MM.1S (cell line): ENCODE measurements at regions not wholly inside any gene's neighbourhood (a gene's known extent, or its start where the extent isn't known, plus 50 kb on each side); places are given as distances from the start of the nearest gene placed in this dataset.

ENCODE experiments used
- DNase-seq: peaks from one replicate; pipeline ENCODE4 v3.0.0-alpha.2; 2015
- H2AFZ ChIP-seq: fragments of 300-600 bp; sonication (generic); 2 replicates; pipeline ENCODE4 v1.6.0; 2016; ENCODE audit warnings: antibody characterized with exemption, low read length
- H3F3A ChIP-seq: fragments of 300-600 bp; sonication (generic); 2 replicates; pipeline ENCODE4 v1.6.1; 2016; ENCODE audit warnings: mild to moderate bottlenecking, antibody characterized with exemption, low read length, moderate library complexity, mixed read lengths; ENCODE audit not compliant: insufficient read depth
- H3K27ac ChIP-seq: fragments of 300-600 bp; sonication (generic); 2 replicates; pipeline ENCODE4 v1.5.1; 2016; ENCODE audit warnings: mild to moderate bottlenecking, low read length
- H3K27me3 ChIP-seq: fragments of 300-600 bp; sonication (generic); replicated peaks from 2 replicates; pipeline ENCODE4 v1.6.0; 2016; ENCODE audit warnings: low read length; ENCODE audit not compliant: insufficient read depth
- H3K36me3 ChIP-seq: fragments of 300-600 bp; sonication (generic); replicated peaks from 2 replicates; pipeline ENCODE4 v1.6.1; 2016; ENCODE audit warnings: mild to moderate bottlenecking, low read length, mixed read lengths; ENCODE audit not compliant: insufficient read depth
- H3K4me1 ChIP-seq: fragments of 300-600 bp; sonication (generic); 2 replicates; pipeline ENCODE4 v1.6.1; 2016; ENCODE audit warnings: low read length, mixed read lengths
- H3K4me2 ChIP-seq: fragments of 300-600 bp; sonication (generic); 2 replicates; pipeline ENCODE4 v1.6.0; 2016; ENCODE audit warnings: low read depth, low read length
- H3K4me3 ChIP-seq: fragments of 300-600 bp; sonication (generic); 2 replicates; pipeline ENCODE4 v1.5.1; 2016; ENCODE audit warnings: low read length, mixed read lengths
- H3K79me2 ChIP-seq: fragments of 300-600 bp; sonication (generic); 2 replicates; pipeline ENCODE4 v1.6.1; 2016; ENCODE audit warnings: mixed run types, low read length, mixed read lengths
- H3K9ac ChIP-seq: fragments of 300-600 bp; sonication (generic); 2 replicates; pipeline ENCODE4 v1.6.1; 2016; ENCODE audit warnings: low read length, mixed read lengths
- H3K9me2 ChIP-seq: fragments of 300-600 bp; sonication (generic); replicated peaks from 2 replicates; pipeline ENCODE4 v1.6.1; 2016; ENCODE audit warnings: mild to moderate bottlenecking, low read length, mixed read lengths; ENCODE audit not compliant: insufficient read depth
- H3K9me3 ChIP-seq: fragments of 300-600 bp; sonication (generic); replicated peaks from 2 replicates; pipeline ENCODE4 v1.6.1; 2016; ENCODE audit warnings: mild to moderate bottlenecking, low read length, mixed read lengths; ENCODE audit not compliant: insufficient read depth
- H4K20me1 ChIP-seq: fragments of 300-600 bp; sonication (generic); 2 replicates; pipeline ENCODE4 v1.6.1; 2016; ENCODE audit warnings: mild to moderate bottlenecking, low read length, moderate library complexity, mixed read lengths; ENCODE audit not compliant: insufficient read depth
- CTCF ChIP-seq: fragments of 300-600 bp; sonication (generic); IDR thresholded peaks from 2 replicates; pipeline ENCODE4 v1.5.1; 2016; ENCODE audit warnings: antibody characterized with exemption, low read length, mixed read lengths
- EZH2 ChIP-seq: fragments of 300-600 bp; sonication (generic); optimal IDR thresholded peaks from 2 replicates; pipeline ENCODE3; 2017; ENCODE audit warnings: low read depth, mild to moderate bottlenecking, antibody characterized with exemption, low read length, mixed read lengths
- EZH2phosphoT487 ChIP-seq: fragments of 300-600 bp; sonication (generic); IDR thresholded peaks from 2 replicates; pipeline ENCODE4 v1.6.1; 2018; ENCODE audit warnings: antibody characterized with exemption, low read length

- Histone ChIP-seq H3F3A (no peaks in the 10 kb centered on the region), H3K9me3 (no peaks in the 10 kb centered on the region), H3K36me3 (no peaks in the 10 kb centered on the region), H3K9ac (no peak overlapping the region), H3K9me2 (no peaks in the 10 kb centered on the region), H4K20me1 (no peaks in the 10 kb centered on the region), H3K79me2 (no peaks in the 10 kb centered on the region), H3K4me2 (no peak overlapping the region), H3K27ac (no peak overlapping the region), H3K4me1 (no peaks in the 10 kb centered on the region), H3K4me3 (no peak overlapping the region), H3K27me3 (no peaks in the 10 kb centered on the region), H2AFZ (no peak overlapping the region)
- DNase-seq, result no peak
- no peak for TF ChIP-seq EZH2phosphoT487
- TF ChIP-seq CTCF, result no peak
- TF ChIP-seq EZH2, result no peak
Observed at GRCh38 chr11:131253656-131254151, 116.7 kb upstream of the NTM start.

- no peaks in the 10 kb centered on the region for H3K36me3 ChIP-seq
- H3K9ac ChIP-seq, result no peak overlapping the region
- H3K79me2 ChIP-seq, result no peaks in the 10 kb centered on the region
- no peaks in the 10 kb centered on the region for H3K4me1 ChIP-seq
- no peaks in the 10 kb centered on the region for H4K20me1 ChIP-seq
- no peak for DNase-seq
- no peak overlapping the region for H2AFZ ChIP-seq
- H3K27ac ChIP-seq, result no peak overlapping the region
- no peaks in the 10 kb centered on the region for H3K9me3 ChIP-seq
- H3K4me2 ChIP-seq, result no peak overlapping the region
- TF ChIP-seq EZH2phosphoT487, result no peak
- TF ChIP-seq CTCF, result no peak
- TF ChIP-seq EZH2, result no peak
- no peaks in the 10 kb centered on the region for H3K27me3 ChIP-seq
- no peaks in the 10 kb centered on the region for H3F3A ChIP-seq
- H3K4me3 ChIP-seq, result no peak overlapping the region
- no peaks in the 10 kb centered on the region for H3K9me2 ChIP-seq
Observed at GRCh38 chr11:131254254-131254653, 116.2 kb upstream of the NTM start.

- H3K79me2 ChIP-seq, result no peaks in the 10 kb centered on the region
- no peaks in the 10 kb centered on the region for H3K9me3 ChIP-seq
- no peaks in the 10 kb centered on the region for H4K20me1 ChIP-seq
- H2AFZ ChIP-seq, result no peak overlapping the region
- H3K27me3 ChIP-seq, result no peaks in the 10 kb centered on the region
- H3K4me1 ChIP-seq, result no peaks in the 10 kb centered on the region
- no peaks in the 10 kb centered on the region for H3F3A ChIP-seq
- H3K9ac ChIP-seq, result no peak overlapping the region
- no peaks in the 10 kb centered on the region for H3K36me3 ChIP-seq
- H3K4me3 ChIP-seq, result no peak overlapping the region
- no peaks in the 10 kb centered on the region for H3K9me2 ChIP-seq
- no peak overlapping the region for H3K27ac ChIP-seq
- DNase-seq, result no peak
- H3K4me2 ChIP-seq, result no peak overlapping the region
- no peak for TF ChIP-seq CTCF
- TF ChIP-seq EZH2phosphoT487, result no peak
- no peak for TF ChIP-seq EZH2
Observed at GRCh38 chr11:131274233-131274632, 96.2 kb upstream of the NTM start.
